ENCODE measurements at regions not wholly inside any gene's neighbourhood (a gene's known extent, or its start where the extent isn't known, plus 50 kb on each side); places are given as distances from the start of the nearest gene placed in this dataset.

GRCh38 chr2:3117650-3118216, 259.9 kb downstream of the EIPR1 start:
- no peak for TF ChIP-seq CTCF (IDR thresholded peaks at IDR 0.05)
- no peak for TF ChIP-seq POLR2A (IDR thresholded peaks at IDR 0.05)

Data from thyroid gland (tissue), 4 donors.